ENCODE measurements at regions not wholly inside any gene's neighbourhood (a gene's known extent, or its start where the extent isn't known, plus 50 kb on each side); places are given as distances from the start of the nearest gene placed in this dataset.

GRCh38 chr11:122033193-122033592 lies 82.8 kb downstream of the BLID start:
- H3K4me3 ChIP-seq = no peak overlapping the region
- no peak overlapping the region for H2AFZ ChIP-seq
- DNase-seq (ENCODE audit: low spot score) = no peak
- TF ChIP-seq EZH2 (IDR thresholded peaks at IDR 0.05; ENCODE audit: borderline replicate concordance) (no peak), EZH2phosphoT487 (IDR thresholded peaks at IDR 0.05; ENCODE audit: low read depth, severe bottlenecking, unreplicated experiment) (no peak)
- H3K27me3 ChIP-seq = no peaks in the 10 kb centered on the region
- H3K27ac ChIP-seq = peak overlapping the region; percentile 43
- 92% methylated on average over 2 of the region's 2 CpGs for WGBS (ENCODE audit: low lambda C conversion rate, missing lambda C conversion rate)
- no peak overlapping the region for H3K4me2 ChIP-seq
- H4K20me1 ChIP-seq (ENCODE audit: insufficient read depth, poor library complexity, severe bottlenecking) = no peaks in the 10 kb centered on the region
- no peaks in the 10 kb centered on the region for H3K9me2 ChIP-seq (replicated peaks; ENCODE audit: insufficient read depth)
- no peaks in the 10 kb centered on the region for H3K4me1 ChIP-seq (ENCODE audit: insufficient read depth)
- H3K79me2 ChIP-seq = no peaks in the 10 kb centered on the region
- no peaks in the 10 kb centered on the region for H3K36me3 ChIP-seq (replicated peaks; ENCODE audit: insufficient read depth, low read depth)
- no peaks in the 10 kb centered on the region for H3K9me3 ChIP-seq (ENCODE audit: low read depth)

- DNase-seq (ENCODE audit: low spot score) = no peak
- Histone ChIP-seq H3K4me2 (no peak overlapping the region), H3K27me3 (no peaks in the 10 kb centered on the region), H3K79me2 (no peaks in the 10 kb centered on the region), H2AFZ (no peak overlapping the region), H3K4me3 (no peak overlapping the region), H3K4me1 (ENCODE audit: insufficient read depth) (no peaks in the 10 kb centered on the region), H3K36me3 (replicated peaks; ENCODE audit: insufficient read depth, low read depth) (no peaks in the 10 kb centered on the region), H3K27ac (no peak overlapping the region), H3K9me2 (replicated peaks; ENCODE audit: insufficient read depth) (no peaks in the 10 kb centered on the region), H3K9me3 (ENCODE audit: low read depth) (no peaks in the 10 kb centered on the region), H4K20me1 (ENCODE audit: insufficient read depth, poor library complexity, severe bottlenecking) (no peaks in the 10 kb centered on the region)
- TF ChIP-seq EZH2phosphoT487 (IDR thresholded peaks at IDR 0.05; ENCODE audit: low read depth, severe bottlenecking, unreplicated experiment) (no peak), CTCF (IDR thresholded peaks at IDR 0.05; ENCODE audit: poor library complexity) (no peak), EZH2 (IDR thresholded peaks at IDR 0.05; ENCODE audit: borderline replicate concordance) (no peak)
- 92% methylated on average over 3 of the region's 3 CpGs for WGBS (ENCODE audit: low lambda C conversion rate, missing lambda C conversion rate)
Observed at GRCh38 chr11:122032317-122032716, 83.7 kb downstream of the BLID start.

DNA sequence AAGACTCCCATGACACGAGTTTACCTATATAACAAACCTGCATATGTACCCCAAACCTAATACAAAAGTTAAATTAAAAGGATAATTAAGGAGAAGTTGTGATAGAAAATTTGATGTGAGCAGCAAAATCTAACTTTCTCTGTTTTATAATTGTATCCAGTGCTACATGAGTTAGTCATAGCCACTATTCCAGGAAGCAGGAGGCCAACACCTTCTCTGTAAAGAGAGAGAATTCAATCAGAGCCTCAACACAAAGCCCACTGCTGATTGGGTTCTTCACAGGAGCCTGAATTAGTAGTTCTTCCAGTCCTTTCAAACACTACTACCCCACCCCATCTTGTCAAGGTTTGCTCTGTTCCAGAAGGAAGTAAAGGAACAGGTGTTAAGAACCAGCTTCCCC lies 84.2 kb downstream of the BLID start:
- Histone ChIP-seq H3K9me3 (ENCODE audit: low read depth) (no peaks in the 10 kb centered on the region), H3K27ac (no peak overlapping the region), H3K36me3 (replicated peaks; ENCODE audit: insufficient read depth, low read depth) (no peaks in the 10 kb centered on the region), H3K79me2 (no peaks in the 10 kb centered on the region), H3K27me3 (no peaks in the 10 kb centered on the region), H4K20me1 (ENCODE audit: insufficient read depth, poor library complexity, severe bottlenecking) (no peaks in the 10 kb centered on the region), H3K4me1 (ENCODE audit: insufficient read depth) (no peaks in the 10 kb centered on the region), H2AFZ (no peak overlapping the region), H3K9me2 (replicated peaks; ENCODE audit: insufficient read depth) (no peaks in the 10 kb centered on the region), H3K4me2 (no peak overlapping the region), H3K4me3 (no peak overlapping the region)
- TF ChIP-seq EZH2phosphoT487 (IDR thresholded peaks at IDR 0.05; ENCODE audit: low read depth, severe bottlenecking, unreplicated experiment) = no peak
- no peak for TF ChIP-seq EZH2 (IDR thresholded peaks at IDR 0.05; ENCODE audit: borderline replicate concordance)
- no peak for TF ChIP-seq CTCF (IDR thresholded peaks at IDR 0.05; ENCODE audit: poor library complexity)
- DNase-seq (ENCODE audit: low spot score) = no peak
- 83% methylated on average over 1 of the region's 1 CpG for WGBS (ENCODE audit: low lambda C conversion rate, missing lambda C conversion rate)

DNA sequence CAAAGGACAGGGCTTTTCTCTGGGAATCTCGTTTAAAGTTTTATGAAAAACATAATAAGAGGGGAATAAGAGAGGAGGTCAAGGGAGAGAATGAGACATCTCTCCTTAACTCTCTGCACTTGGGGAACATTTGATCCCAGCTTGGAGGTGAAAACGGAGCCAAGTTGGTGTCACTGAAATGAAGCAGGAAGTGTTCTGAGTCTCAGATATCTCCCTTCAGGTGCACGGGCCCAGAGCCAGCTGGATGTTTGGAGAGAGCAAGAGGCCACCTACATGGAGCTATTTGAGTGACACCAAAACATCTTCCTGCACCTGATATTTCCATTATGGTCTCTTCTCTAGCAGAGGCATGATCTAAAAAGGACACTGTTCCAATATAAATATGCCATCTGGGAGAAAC lies 85.7 kb downstream of the BLID start:
- no peaks in the 10 kb centered on the region for H3K27me3 ChIP-seq
- no peaks in the 10 kb centered on the region for H3K36me3 ChIP-seq (replicated peaks; ENCODE audit: insufficient read depth, low read depth)
- H3K4me3 ChIP-seq = no peak overlapping the region
- 71% methylated on average over 3 of the region's 3 CpGs for WGBS (ENCODE audit: low lambda C conversion rate, missing lambda C conversion rate)
- no peak overlapping the region for H3K4me2 ChIP-seq
- no peak for DNase-seq (ENCODE audit: low spot score)
- H3K9me3 ChIP-seq (ENCODE audit: low read depth) = no peaks in the 10 kb centered on the region
- no peaks in the 10 kb centered on the region for H3K79me2 ChIP-seq
- TF ChIP-seq EZH2phosphoT487 (IDR thresholded peaks at IDR 0.05; ENCODE audit: low read depth, severe bottlenecking, unreplicated experiment) = no peak
- no peak for TF ChIP-seq CTCF (IDR thresholded peaks at IDR 0.05; ENCODE audit: poor library complexity)
- TF ChIP-seq EZH2 (IDR thresholded peaks at IDR 0.05; ENCODE audit: borderline replicate concordance) = no peak
- H2AFZ ChIP-seq = no peak overlapping the region
- no peaks in the 10 kb centered on the region for H4K20me1 ChIP-seq (ENCODE audit: insufficient read depth, poor library complexity, severe bottlenecking)
- no peaks in the 10 kb centered on the region for H3K9me2 ChIP-seq (replicated peaks; ENCODE audit: insufficient read depth)
- no peak overlapping the region for H3K27ac ChIP-seq
- no peaks in the 10 kb centered on the region for H3K4me1 ChIP-seq (ENCODE audit: insufficient read depth)

Data from hepatocyte (in vitro differentiated cells).